Adrenal gland (tissue), 9 donors: ENCODE measurements at regions not wholly inside any gene's neighbourhood (a gene's known extent, or its start where the extent isn't known, plus 50 kb on each side); places are given as distances from the start of the nearest gene placed in this dataset.

Experiments
- DNase-seq, 7 donors: peaks; one replicate each; pipeline ENCODE4 v3.0.0-alpha.2; 2019 to 2020
- H3K27ac ChIP-seq, 5 donors: fragments of 200-600 bp; sonication (generic) in 4 of 5; 1 replicate in 3 of 5; 2 replicates in 2 of 5; pipeline versions ENCODE4 v1.5.1 to v1.8.0; 2016 to 2020; ENCODE audit warnings: mild to moderate bottlenecking in 1 of 5
- H3K27me3 ChIP-seq: fragments of 200-600 bp; 2 replicates; pipeline ENCODE4 v1.8.0; 2021
- H3K36me3 ChIP-seq, 2 donors: fragments of 200-600 bp; replicated peaks in 1 of 2; 1 replicate in 1 of 2; 2 replicates in 1 of 2; pipeline versions ENCODE4 v1.5.1 to v1.8.0; 2018 to 2022
- H3K4me1 ChIP-seq, 2 donors: fragments of 200-600 bp; replicated peaks in 1 of 2; 1 replicate in 1 of 2; 2 replicates in 1 of 2; pipeline versions ENCODE4 v1.5.1 to v1.8.0; 2018 to 2021
- H3K4me3 ChIP-seq, 4 donors: fragments of 200-600 bp; sonication (generic) in 3 of 4; one replicate each; pipeline ENCODE4 v1.5.1; 2016 to 2018
- H3K9me3 ChIP-seq, 3 donors: fragments of 200-600 bp; sonication (generic) in 1 of 3; replicated peaks in 1 of 3; 1 replicate in 2 of 3; 2 replicates in 1 of 3; pipeline versions ENCODE4 v1.5.1 to v1.8.0; 2016 to 2021
- POLR2A ChIP-seq, 2 donors: fragments of 450-650 bp; IDR thresholded peaks; one replicate each; pipeline ENCODE4 v1.6.1; 2017; ENCODE audit warnings: antibody characterized with exemption in 2 of 2, mild to moderate bottlenecking in 2 of 2, moderate library complexity in 1 of 2
- WGBS, 4 donors: extraction: QIAGEN DNeasy Blood & Tissue Kit in 2 of 4; methylation state at CpG; one replicate each; pipeline versions ENCODE4 v1.1.5 to v1.1.7; 2013 to 2017; 5-methylcytosine and 5-hydroxymethylcytosine counted together
- intact Hi-C, 2 donors: fragments of 100-400 bp; cut with DNase I; formaldehyde crosslinking; loops; one replicate each; pipeline versions ENCODE4 v1.14.1 to v1.15.0; 2022 to 2023
- TF ChIP-seq, protein P1 (sequence below), 6 experiments: fragments of 450-650 bp in 4 of 6; fragments of 200-600 bp in 2 of 6; sonication (generic) in 1 of 6; IDR thresholded peaks; 1 replicate in 5 of 6; 2 replicates in 1 of 6; pipeline versions ENCODE4 v1.5.1 to v1.8.0; 2016 to 2021; ENCODE audit warnings: antibody characterized with exemption in 6 of 6, mild to moderate bottlenecking in 2 of 6, moderate library complexity in 1 of 6
- donor health status: healthy with polysubstance abuse.
- donor health status: Bipolar disorder and iron deficiency.
- donor health status: DM: yes; HTN: yes; CAD: no.
- donor health status: DM: no; HTN: no; CAD: no.
- donor health status: DM: no; HTN: no; CAD: no.

- intact Hi-C loops = no loop called here
- Histone ChIP-seq H3K4me3 (no peak overlapping the region), H3K27ac (no peak overlapping the region), H3K36me3 (no peaks in the 10 kb centered on the region), H3K4me1 (no peaks in the 10 kb centered on the region), H3K9me3 (no peaks in the 10 kb centered on the region), H3K27me3 (no peaks in the 10 kb centered on the region)
- DNase-seq = no peak
- no peak for TF ChIP-seq POLR2A (IDR thresholded peaks at IDR 0.05)
- TF ChIP-seq, protein P1, sequence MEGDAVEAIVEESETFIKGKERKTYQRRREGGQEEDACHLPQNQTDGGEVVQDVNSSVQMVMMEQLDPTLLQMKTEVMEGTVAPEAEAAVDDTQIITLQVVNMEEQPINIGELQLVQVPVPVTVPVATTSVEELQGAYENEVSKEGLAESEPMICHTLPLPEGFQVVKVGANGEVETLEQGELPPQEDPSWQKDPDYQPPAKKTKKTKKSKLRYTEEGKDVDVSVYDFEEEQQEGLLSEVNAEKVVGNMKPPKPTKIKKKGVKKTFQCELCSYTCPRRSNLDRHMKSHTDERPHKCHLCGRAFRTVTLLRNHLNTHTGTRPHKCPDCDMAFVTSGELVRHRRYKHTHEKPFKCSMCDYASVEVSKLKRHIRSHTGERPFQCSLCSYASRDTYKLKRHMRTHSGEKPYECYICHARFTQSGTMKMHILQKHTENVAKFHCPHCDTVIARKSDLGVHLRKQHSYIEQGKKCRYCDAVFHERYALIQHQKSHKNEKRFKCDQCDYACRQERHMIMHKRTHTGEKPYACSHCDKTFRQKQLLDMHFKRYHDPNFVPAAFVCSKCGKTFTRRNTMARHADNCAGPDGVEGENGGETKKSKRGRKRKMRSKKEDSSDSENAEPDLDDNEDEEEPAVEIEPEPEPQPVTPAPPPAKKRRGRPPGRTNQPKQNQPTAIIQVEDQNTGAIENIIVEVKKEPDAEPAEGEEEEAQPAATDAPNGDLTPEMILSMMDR (IDR thresholded peaks at IDR 0.05) = no peak
These were observed 688.9 kb upstream of the CDH9 start for GRCh38 chr5:27727254-27727653.

DNA sequence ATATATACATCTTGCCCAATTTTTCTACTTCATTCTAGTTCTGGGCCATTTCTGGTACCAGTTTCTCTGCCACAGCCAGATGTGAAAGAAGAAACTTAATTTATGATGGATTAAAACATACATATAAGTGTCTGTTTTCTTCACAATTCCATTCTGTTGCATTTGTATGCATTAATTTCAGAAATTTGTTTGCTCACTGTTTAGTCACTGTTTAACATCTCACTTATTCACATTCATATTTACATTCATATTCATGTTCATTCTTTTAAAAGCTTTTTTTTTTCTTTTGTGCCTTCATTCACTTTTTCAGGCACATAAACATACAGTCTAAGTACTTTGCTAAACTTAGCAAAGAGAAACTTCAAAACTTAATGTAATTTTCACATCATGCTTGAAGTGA lies 684.0 kb upstream of the CDH9 start:
- intact Hi-C loops = no loop called here

DNA sequence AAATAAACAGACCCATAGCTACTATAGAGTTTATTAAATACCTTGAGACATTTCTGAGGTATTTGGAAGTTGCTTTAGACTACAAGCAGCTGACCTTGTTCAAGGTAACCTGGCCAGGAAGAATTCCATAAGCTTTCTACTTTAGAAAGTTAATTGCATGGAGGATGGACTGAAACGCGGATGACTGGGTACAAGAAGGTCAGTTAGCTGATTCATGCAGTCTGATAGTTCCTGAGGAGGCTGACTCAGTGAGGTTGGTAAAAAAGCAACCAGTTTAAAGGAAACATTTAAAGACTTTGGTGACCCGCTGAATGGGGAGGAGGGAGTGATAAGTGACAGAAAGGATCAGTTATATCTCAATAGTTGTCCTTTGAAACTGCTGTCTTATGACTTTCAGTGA lies 670.1 kb upstream of the CDH9 start:
- TF ChIP-seq POLR2A (IDR thresholded peaks at IDR 0.05) = no peak
- TF ChIP-seq, protein P1 (IDR thresholded peaks at IDR 0.05) = no peak
- peaks cover 0 to 7% (median 0%) of the 10 kb centered on the region in 3 donors for H3K9me3 ChIP-seq
- H3K27me3 ChIP-seq = no peaks in the 10 kb centered on the region
- intact Hi-C loops = no loop called here
- no peak overlapping the region for H3K4me3 ChIP-seq
- peaks cover 0 to 12% of the 10 kb centered on the region in 2 donors for H3K4me1 ChIP-seq
- peak overlapping the region in 1 of 5 donors; percentile 9 for H3K27ac ChIP-seq
- 26 to 48% (median 47%) methylated on average over 3 of the region's 3 CpGs for WGBS, 4 donors
- peak in 4 of 7 donors; percentile 6 to 17 (median 11) for DNase-seq
- H3K36me3 ChIP-seq = no peaks in the 10 kb centered on the region

More for the DNA sequence above, 684.0 kb upstream of the CDH9 start:
- H3K36me3 ChIP-seq = no peaks in the 10 kb centered on the region
- no peak for DNase-seq
- H3K27ac ChIP-seq = no peak overlapping the region
- H3K9me3 ChIP-seq = no peaks in the 10 kb centered on the region
- no peak overlapping the region for H3K4me3 ChIP-seq
- no peaks in the 10 kb centered on the region for H3K27me3 ChIP-seq
- TF ChIP-seq, protein P1 (IDR thresholded peaks at IDR 0.05) = no peak
- no peak for TF ChIP-seq POLR2A (IDR thresholded peaks at IDR 0.05)
- no peaks in the 10 kb centered on the region for H3K4me1 ChIP-seq

DNA sequence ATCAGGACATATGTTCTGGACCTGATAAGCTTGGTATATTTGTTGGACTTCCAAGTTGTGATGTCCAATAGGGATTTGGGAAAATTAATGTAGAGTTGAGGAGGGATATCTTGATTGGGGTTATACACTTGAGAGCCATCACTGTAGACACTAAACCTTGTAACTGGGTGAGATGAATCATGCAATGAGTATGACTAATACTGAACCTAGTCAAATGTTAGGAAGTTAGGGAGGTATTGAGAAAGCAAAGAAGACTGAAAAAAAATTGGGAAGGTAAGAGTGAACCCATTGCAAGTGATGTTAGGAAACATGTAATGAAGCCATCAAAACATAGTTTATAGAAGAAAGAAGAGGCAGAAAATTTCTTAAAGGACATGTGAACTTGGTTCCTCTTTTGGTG lies 668.4 kb upstream of the CDH9 start:
- DNase-seq = no peak
- Histone ChIP-seq H3K27ac (no peak overlapping the region), H3K4me3 (no peak overlapping the region), H3K9me3 (peaks cover 0 to 7% (median 0%) of the 10 kb centered on the region in 3 donors), H3K4me1 (peaks cover 0 to 12% of the 10 kb centered on the region in 2 donors), H3K27me3 (no peaks in the 10 kb centered on the region), H3K36me3 (no peaks in the 10 kb centered on the region)
- intact Hi-C loops = no loop called here
- TF ChIP-seq, protein P1 (IDR thresholded peaks at IDR 0.05) = no peak
- no peak for TF ChIP-seq POLR2A (IDR thresholded peaks at IDR 0.05)
